ENCODE measurements at regions not wholly inside any gene's neighbourhood (a gene's known extent, or its start where the extent isn't known, plus 50 kb on each side); places are given as distances from the start of the nearest gene placed in this dataset.
A peak's percentile ranks its signal among the peaks of the same experiment; 100 is the strongest.

- Histone ChIP-seq H2BK20ac (ENCODE audit: low read depth, low read length) (no peak overlapping the region), H3K4me3 (ENCODE audit: insufficient read depth, low read depth, low read length) (no peak overlapping the region), H4K5ac (ENCODE audit: low read depth, low read length) (no peak overlapping the region), H2AFZ (replicated peaks; ENCODE audit: low read length, poor library complexity) (peak overlapping the region; percentile 40), H3K23ac (ENCODE audit: low read depth, low read length) (no peak overlapping the region), H3K56ac (ENCODE audit: extremely low read depth, insufficient read depth, low read length) (no peak overlapping the region), H2AK5ac (ENCODE audit: low read depth, low read length) (no peak overlapping the region), H3K4ac (ENCODE audit: low read depth, low read length) (no peak overlapping the region), H3K9me3 (ENCODE audit: control insufficient read depth, insufficient read depth, low read length) (no peaks in the 10 kb centered on the region), H3K79me1 (ENCODE audit: low read depth in 1 of 2, low read length in 2 of 2) (no peaks in the 10 kb centered on the region), H4K8ac (ENCODE audit: low read depth in 2 of 2, low read length in 2 of 2) (no peak overlapping the region), H3K9ac (ENCODE audit: low read depth, low read length) (no peak overlapping the region), H2AK9ac (replicated peaks; ENCODE audit: low read depth, low read length, poor library complexity) (no peak overlapping the region), H2BK5ac (ENCODE audit: low read depth, low read length, poor library complexity, severe bottlenecking) (no peak overlapping the region), H3K36me3 (ENCODE audit: control insufficient read depth, insufficient read depth, low read length) (no peaks in the 10 kb centered on the region), H2BK15ac (ENCODE audit: low read depth, low read length) (no peak overlapping the region), H3K4me2 (ENCODE audit: low read depth, low read length) (no peak overlapping the region), H4K20me1 (ENCODE audit: insufficient read depth, low read length) (no peaks in the 10 kb centered on the region), H3K18ac (ENCODE audit: low read depth, low read length) (no peak overlapping the region), H3K14ac (replicated peaks; ENCODE audit: low read depth, low read length) (no peak overlapping the region), H3K27me3 (ENCODE audit: control insufficient read depth, insufficient read depth, low read length) (peaks cover 10% of the 10 kb centered on the region), H3K27ac (ENCODE audit: insufficient read depth, low read length) (no peak overlapping the region), H3K4me1 (ENCODE audit: control insufficient read depth, insufficient read depth, low read length) (no peaks in the 10 kb centered on the region), H4K91ac (ENCODE audit: insufficient read depth, low read depth, low read length) (no peak overlapping the region), H3K9me1 (ENCODE audit: insufficient read depth, low read length) (no peaks in the 10 kb centered on the region), H2BK120ac (ENCODE audit: low read depth, low read length) (no peak overlapping the region)
- intact Hi-C loops (cut with micrococcal nuclease), result no loop called here
- dilution Hi-C loops (cut with HindIII; ENCODE audit: low sequenced_read_pairs, unreplicated experiment), result no loop called here
- POLR2A ChIA-PET (ENCODE audit: unreplicated experiment), result no interaction called here
- DNase-seq (no peak), ATAC-seq (ENCODE audit: low read depth) (no peak)
- BruUV-seq (replicated peaks), result no TSS peak
- CTCF ChIA-PET, result no interaction called here
- no peak for TF ChIP-seq CEBPB (IDR thresholded peaks at IDR 0.05; ENCODE audit: low read depth, low read length)
- no peak for TF ChIP-seq RCOR1 (IDR thresholded peaks at IDR 0.05; ENCODE audit: insufficient replicate concordance, low read length)
- no peak for TF ChIP-seq NFE2L2 (IDR thresholded peaks at IDR 0.05; ENCODE audit: low read depth, low read length)
- TF ChIP-seq FOS (IDR thresholded peaks at IDR 0.05; ENCODE audit: low read depth, low read length), result no peak
- TF ChIP-seq MAZ (IDR thresholded peaks at IDR 0.05; ENCODE audit: borderline replicate concordance, low read depth, low read length), result no peak
- TF ChIP-seq RFX5 (IDR thresholded peaks at IDR 0.05; ENCODE audit: low read depth, low read length), result no peak
- no peak for TF ChIP-seq CTCF (conservative IDR thresholded peaks at IDR 0.05; ENCODE audit: low read depth, low read length)
- no peak for TF ChIP-seq POLR2A (IDR thresholded peaks at IDR 0.05; ENCODE audit: low read depth, low read length)
- no peak for TF ChIP-seq MXI1 (IDR thresholded peaks at IDR 0.05; ENCODE audit: borderline replicate concordance, low read depth, low read length)
- TF ChIP-seq BHLHE40 (IDR thresholded peaks at IDR 0.05; ENCODE audit: low read depth, low read length), result no peak
- in situ Hi-C loops (cut with MboI; ENCODE audit: low sequenced_read_pairs), result no loop called here
- 20% methylated on average over 4 of the region's 54 CpGs; no CpG with 5 or more reads in 1 of the 2 experiments for WGBS, 2 experiments (ENCODE audit: extremely low coverage in 2 of 2, insufficient read length in 1 of 2)
Measured at GRCh38 chr9:29212397-29213387, 1639.4 kb upstream of the C9orf72 start.
